Vagina (tissue), 2 donors: ENCODE measurements at regions not wholly inside any gene's neighbourhood (a gene's known extent, or its start where the extent isn't known, plus 50 kb on each side); places are given as distances from the start of the nearest gene placed in this dataset.

Experiments used
- POLR2A ChIP-seq, 2 donors: fragments of 450-650 bp; IDR thresholded peaks; one replicate each; pipeline ENCODE4 v1.6.1; 2017; ENCODE audit warnings: antibody characterized with exemption in 2 of 2, mild to moderate bottlenecking in 2 of 2, moderate library complexity in 2 of 2
- POLR2AphosphoS5 ChIP-seq, 2 donors: sonication (generic); formaldehyde crosslinking; IDR thresholded peaks; one replicate each; pipeline ENCODE4 v1.9.0; 2017; ENCODE audit warnings: antibody characterized with exemption in 2 of 2, mild to moderate bottlenecking in 2 of 2, low read depth in 1 of 2; ENCODE audit not compliant: insufficient read depth in 1 of 2
- TF ChIP-seq, protein P1 (sequence below), 3 experiments: fragments of 450-650 bp in 2 of 3; fragments of 200-600 bp in 1 of 3; sonication (generic) in 1 of 3; IDR thresholded peaks; one replicate each; pipeline ENCODE4 v1.5.1; 2017 to 2019; ENCODE audit warnings: antibody characterized with exemption in 3 of 3, mild to moderate bottlenecking in 2 of 3, moderate library complexity in 2 of 3

DNA sequence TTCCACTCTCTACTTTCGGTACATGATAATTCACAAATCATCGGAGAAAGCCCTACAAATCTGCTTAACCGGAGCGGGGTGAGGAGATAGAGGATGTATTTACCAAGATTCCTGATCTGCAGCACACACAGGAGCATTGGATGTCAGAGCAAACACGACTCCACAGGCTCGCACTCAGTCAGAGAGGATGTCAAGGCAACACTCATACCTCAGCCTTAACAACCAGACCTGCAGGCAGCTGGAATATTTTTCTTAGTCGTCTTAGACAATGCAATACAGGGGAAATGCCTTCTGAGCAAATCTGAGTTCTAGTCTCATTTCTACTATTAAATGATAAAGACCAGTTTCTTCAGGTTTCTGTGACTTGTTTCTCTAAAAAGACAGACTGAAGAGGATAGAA is 159.3 kb upstream of the CPNE8 start:
- TF ChIP-seq, protein P1, sequence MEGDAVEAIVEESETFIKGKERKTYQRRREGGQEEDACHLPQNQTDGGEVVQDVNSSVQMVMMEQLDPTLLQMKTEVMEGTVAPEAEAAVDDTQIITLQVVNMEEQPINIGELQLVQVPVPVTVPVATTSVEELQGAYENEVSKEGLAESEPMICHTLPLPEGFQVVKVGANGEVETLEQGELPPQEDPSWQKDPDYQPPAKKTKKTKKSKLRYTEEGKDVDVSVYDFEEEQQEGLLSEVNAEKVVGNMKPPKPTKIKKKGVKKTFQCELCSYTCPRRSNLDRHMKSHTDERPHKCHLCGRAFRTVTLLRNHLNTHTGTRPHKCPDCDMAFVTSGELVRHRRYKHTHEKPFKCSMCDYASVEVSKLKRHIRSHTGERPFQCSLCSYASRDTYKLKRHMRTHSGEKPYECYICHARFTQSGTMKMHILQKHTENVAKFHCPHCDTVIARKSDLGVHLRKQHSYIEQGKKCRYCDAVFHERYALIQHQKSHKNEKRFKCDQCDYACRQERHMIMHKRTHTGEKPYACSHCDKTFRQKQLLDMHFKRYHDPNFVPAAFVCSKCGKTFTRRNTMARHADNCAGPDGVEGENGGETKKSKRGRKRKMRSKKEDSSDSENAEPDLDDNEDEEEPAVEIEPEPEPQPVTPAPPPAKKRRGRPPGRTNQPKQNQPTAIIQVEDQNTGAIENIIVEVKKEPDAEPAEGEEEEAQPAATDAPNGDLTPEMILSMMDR (IDR thresholded peaks at IDR 0.05): no peak
- TF ChIP-seq POLR2A (IDR thresholded peaks at IDR 0.05) (no peak), POLR2AphosphoS5 (IDR thresholded peaks at IDR 0.05; ENCODE audit: insufficient read depth in 1 of 2, low read depth in 1 of 2) (no peak)
